ENCODE measurements at regions not wholly inside any gene's neighbourhood (a gene's known extent, or its start where the extent isn't known, plus 50 kb on each side); places are given as distances from the start of the nearest gene placed in this dataset.

DNA sequence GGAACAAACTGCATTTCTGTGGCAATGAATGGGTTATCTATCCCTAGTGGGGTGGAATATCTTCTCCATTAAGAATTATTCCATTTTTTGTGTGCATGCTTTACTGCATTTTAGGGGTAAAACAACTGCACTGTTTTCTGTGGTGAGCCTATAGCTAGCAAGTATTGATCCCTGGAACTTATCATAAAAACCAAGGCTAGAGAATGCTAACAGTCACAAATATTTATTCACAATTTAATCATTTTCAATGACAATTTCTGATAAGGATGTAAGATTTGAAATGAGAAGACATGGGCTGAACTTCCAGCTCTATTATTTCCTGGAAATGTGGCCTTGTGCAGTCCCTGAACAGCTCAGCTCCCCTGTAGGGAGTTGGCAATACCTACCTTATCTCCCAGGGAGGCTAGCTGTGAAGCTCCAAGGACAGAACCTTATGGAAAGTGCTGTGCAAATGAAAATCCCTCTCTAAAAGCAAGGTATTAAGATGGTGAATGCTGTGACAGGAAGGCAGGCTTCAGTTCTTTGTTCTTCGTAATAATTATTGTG, 51.5 kb upstream of the FAM216B start:
- POLR2A ChIA-PET, result no interaction called here

More for the DNA sequence above, 51.5 kb upstream of the FAM216B start:
- Histone ChIP-seq H3K27ac (ENCODE audit: low read depth in 2 of 2, low read length in 1 of 2) (no peak overlapping the region), H3K36me3 (replicated peaks in 1 of 2; ENCODE audit: control insufficient read depth in 1 of 2, insufficient read depth in 2 of 2, low read length in 1 of 2) (no peaks in the 10 kb centered on the region), H3K4me1 (ENCODE audit: control insufficient read depth in 1 of 2, insufficient read depth in 2 of 2, low read depth in 1 of 2, low read length in 1 of 2) (no peaks in the 10 kb centered on the region), H3K4me2 (no peak overlapping the region), H3K9ac (no peak overlapping the region), H3K27me3 (ENCODE audit: insufficient read depth) (no peaks in the 10 kb centered on the region), H3K9me3 (no peaks in the 10 kb centered on the region), H3F3A (replicated peaks; ENCODE audit: insufficient read depth) (no peaks in the 10 kb centered on the region), H3K79me2 (ENCODE audit: insufficient read depth) (no peaks in the 10 kb centered on the region), H2AFZ (ENCODE audit: low read depth) (no peak overlapping the region), H3K4me3 (ENCODE audit: low read depth in 2 of 2, low read length in 1 of 2) (no peak overlapping the region), H3K9me2 (no peaks in the 10 kb centered on the region), H4K20me1 (ENCODE audit: insufficient read depth) (no peaks in the 10 kb centered on the region)
- 100% methylated on average over 1 of the region's 1 CpG for WGBS (ENCODE audit: low lambda C conversion rate)
- no peak for DNase-seq
- CTCF ChIA-PET, result interaction anchor here (0.9 kb wide), 1 partner anchor 8 kb away, joined by 3 read pairs; no protein-coding TSS in a partner anchor
- no peak for TF ChIP-seq RCOR1 (IDR thresholded peaks at IDR 0.05; ENCODE audit: low read length)
- TF ChIP-seq NRF1 (IDR thresholded peaks at IDR 0.05; ENCODE audit: low read depth, low read length), result no peak
- TF ChIP-seq TCF12 (IDR thresholded peaks at IDR 0.05), result no peak
- no peak for TF ChIP-seq SIN3A (IDR thresholded peaks at IDR 0.05; ENCODE audit: borderline replicate concordance, low read depth, low read length)
- TF ChIP-seq, protein P1, sequence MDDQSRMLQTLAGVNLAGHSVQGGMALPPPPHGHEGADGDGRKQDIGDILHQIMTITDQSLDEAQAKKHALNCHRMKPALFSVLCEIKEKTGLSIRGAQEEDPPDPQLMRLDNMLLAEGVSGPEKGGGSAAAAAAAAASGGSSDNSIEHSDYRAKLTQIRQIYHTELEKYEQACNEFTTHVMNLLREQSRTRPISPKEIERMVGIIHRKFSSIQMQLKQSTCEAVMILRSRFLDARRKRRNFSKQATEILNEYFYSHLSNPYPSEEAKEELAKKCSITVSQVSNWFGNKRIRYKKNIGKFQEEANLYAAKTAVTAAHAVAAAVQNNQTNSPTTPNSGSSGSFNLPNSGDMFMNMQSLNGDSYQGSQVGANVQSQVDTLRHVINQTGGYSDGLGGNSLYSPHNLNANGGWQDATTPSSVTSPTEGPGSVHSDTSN (IDR thresholded peaks at IDR 0.05), result no peak
- TF ChIP-seq, protein P2, sequence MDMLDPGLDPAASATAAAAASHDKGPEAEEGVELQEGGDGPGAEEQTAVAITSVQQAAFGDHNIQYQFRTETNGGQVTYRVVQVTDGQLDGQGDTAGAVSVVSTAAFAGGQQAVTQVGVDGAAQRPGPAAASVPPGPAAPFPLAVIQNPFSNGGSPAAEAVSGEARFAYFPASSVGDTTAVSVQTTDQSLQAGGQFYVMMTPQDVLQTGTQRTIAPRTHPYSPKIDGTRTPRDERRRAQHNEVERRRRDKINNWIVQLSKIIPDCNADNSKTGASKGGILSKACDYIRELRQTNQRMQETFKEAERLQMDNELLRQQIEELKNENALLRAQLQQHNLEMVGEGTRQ (IDR thresholded peaks at IDR 0.05; ENCODE audit: borderline replicate concordance, low read depth, low read length), result no peak
- no peak for TF ChIP-seq RFX5 (IDR thresholded peaks at IDR 0.05; ENCODE audit: low read length)
